ENCODE measurements at regions not wholly inside any gene's neighbourhood (a gene's known extent, or its start where the extent isn't known, plus 50 kb on each side); places are given as distances from the start of the nearest gene placed in this dataset.

DNA sequence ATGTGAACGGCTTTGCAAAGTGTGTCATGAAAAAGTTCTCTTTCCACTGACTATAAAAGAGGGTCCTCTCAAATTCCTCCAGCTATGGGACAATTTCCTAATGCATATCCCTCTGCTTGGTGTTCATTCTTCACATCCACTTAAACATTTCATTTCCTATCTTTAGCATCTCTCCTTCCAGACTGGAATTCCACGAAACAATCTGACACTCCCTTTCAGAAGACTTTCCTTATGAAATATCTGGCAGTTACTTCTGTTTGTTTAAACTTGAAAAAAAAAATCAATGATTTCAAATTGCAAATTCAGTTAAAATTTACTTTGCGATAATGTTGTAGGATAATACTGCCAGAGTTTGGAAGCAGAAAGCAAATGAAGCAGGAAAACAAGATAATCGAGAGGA, 105.8 kb upstream of the SELENOK start:
- Histone ChIP-seq H3F3A (ENCODE audit: low read depth) (no peaks in the 10 kb centered on the region), H3K36me3 (no peaks in the 10 kb centered on the region), H3K9ac (no peak overlapping the region), H3K27me3 (no peaks in the 10 kb centered on the region), H3K4me1 (no peaks in the 10 kb centered on the region), H3K27ac (no peak overlapping the region), H3K4me3 (no peak overlapping the region), H3K4me2 (no peak overlapping the region), H4K20me1 (ENCODE audit: low read depth) (no peaks in the 10 kb centered on the region), H3K79me2 (ENCODE audit: low read depth) (no peaks in the 10 kb centered on the region), H2AFZ (replicated peaks) (no peak overlapping the region), H3K9me3 (ENCODE audit: low read depth) (no peaks in the 10 kb centered on the region)
- no peak for DNase-seq (ENCODE audit: low spot score)
- Mint-ChIP-seq H3K27me3 (ENCODE audit: insufficient read depth, low read depth) (peaks cover 2% of the 10 kb centered on the region), H3K9me3 (no peaks in the 10 kb centered on the region), H3K27ac (no peak overlapping the region), H3K36me3 (no peaks in the 10 kb centered on the region), H3K4me1 (no peaks in the 10 kb centered on the region), H3K4me3 (no peak overlapping the region)
- TF ChIP-seq EZH2phosphoT487 (IDR thresholded peaks at IDR 0.05), result no peak
- no peak for TF ChIP-seq CTCF (IDR thresholded peaks at IDR 0.05)
- no peak for TF ChIP-seq EZH2 (IDR thresholded peaks at IDR 0.05)

DNA sequence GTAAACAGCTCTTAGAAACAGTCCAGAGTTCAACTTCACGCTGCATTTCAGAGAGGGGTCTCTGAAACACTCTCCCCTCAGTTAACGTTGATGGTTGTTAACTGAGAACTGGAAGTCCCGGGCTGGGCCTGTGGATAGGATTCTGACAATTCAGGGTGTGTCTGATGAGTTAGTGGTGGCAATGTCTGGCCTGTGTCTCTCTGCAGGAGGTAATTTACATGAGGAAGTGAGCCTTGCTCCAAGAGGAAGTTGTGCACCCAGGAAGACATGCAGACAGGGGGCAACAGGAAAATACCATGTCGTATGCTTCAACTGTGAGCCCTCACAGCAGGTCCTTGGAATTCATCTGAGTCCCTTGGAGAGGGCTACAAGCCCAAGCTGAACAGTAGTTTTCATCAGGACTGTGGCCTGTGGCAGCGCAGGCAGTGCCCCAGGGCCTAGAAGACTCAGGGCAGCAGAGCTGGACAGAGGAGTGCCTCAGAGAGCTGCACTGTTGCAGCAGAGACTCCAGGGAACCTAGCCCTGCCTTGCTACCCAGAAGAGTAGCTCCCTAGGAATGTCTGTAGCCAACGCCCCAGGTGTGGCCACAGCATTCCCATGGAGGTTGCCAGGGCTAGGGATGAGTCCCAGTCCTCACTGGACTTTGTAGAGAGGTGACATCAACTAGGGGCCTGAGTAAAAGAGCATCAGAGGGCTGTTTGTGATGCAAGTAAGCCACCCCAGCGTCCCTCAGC, 104.6 kb upstream of the SELENOK start:
- H3K27ac Mint-ChIP-seq, result no peak overlapping the region
- no peak for DNase-seq (ENCODE audit: low spot score)
- Histone ChIP-seq H3K27ac (no peak overlapping the region), H2AFZ (replicated peaks) (no peak overlapping the region), H3K9me3 (ENCODE audit: low read depth) (no peaks in the 10 kb centered on the region), H3K4me3 (no peak overlapping the region), H4K20me1 (ENCODE audit: low read depth) (no peaks in the 10 kb centered on the region), H3K27me3 (no peaks in the 10 kb centered on the region), H3K79me2 (ENCODE audit: low read depth) (no peaks in the 10 kb centered on the region), H3K4me2 (no peak overlapping the region), H3F3A (ENCODE audit: low read depth) (no peaks in the 10 kb centered on the region), H3K4me1 (no peaks in the 10 kb centered on the region), H3K36me3 (no peaks in the 10 kb centered on the region), H3K9ac (no peak overlapping the region)
- H3K27me3 Mint-ChIP-seq (ENCODE audit: insufficient read depth, low read depth), result peaks cover 2% of the 10 kb centered on the region
- H3K4me3 Mint-ChIP-seq, result no peak overlapping the region
- H3K36me3 Mint-ChIP-seq, result no peaks in the 10 kb centered on the region
- TF ChIP-seq EZH2 (IDR thresholded peaks at IDR 0.05) (no peak), EZH2phosphoT487 (IDR thresholded peaks at IDR 0.05) (no peak), CTCF (IDR thresholded peaks at IDR 0.05) (no peak)
- H3K4me1 Mint-ChIP-seq, result no peaks in the 10 kb centered on the region
- peaks cover 2% of the 10 kb centered on the region for H3K9me3 Mint-ChIP-seq

DNA sequence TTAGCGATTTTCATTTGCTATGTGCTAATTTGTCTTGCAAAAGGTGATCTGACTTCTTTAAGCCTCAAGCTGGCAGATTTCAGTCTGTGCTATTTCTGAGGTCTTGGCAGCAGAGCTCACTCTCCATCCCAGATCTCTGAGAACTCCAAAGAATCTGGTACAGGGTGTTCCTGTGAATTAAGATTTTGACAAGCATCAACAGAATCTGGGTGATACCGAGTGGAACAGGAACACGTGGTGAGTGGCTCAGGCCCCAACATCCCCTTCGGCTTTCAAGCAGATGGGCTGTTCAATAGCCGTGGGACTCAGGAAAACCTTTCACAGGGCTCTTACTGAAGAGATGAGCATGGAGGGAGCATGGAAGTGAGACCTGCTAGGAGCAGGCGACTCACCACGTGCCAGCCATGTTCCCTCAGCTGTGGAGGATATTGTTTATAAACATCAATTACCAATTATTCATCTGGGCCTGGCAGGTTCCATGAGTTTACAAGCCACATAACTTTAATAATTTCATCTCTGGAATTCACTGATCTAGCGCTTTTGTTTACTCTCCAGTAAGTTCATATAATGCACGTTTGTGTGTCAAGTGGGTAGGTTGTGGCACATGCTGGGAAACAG, 103.4 kb upstream of the SELENOK start:
- TF ChIP-seq EZH2 (IDR thresholded peaks at IDR 0.05) (no peak), CTCF (IDR thresholded peaks at IDR 0.05) (no peak), EZH2phosphoT487 (IDR thresholded peaks at IDR 0.05) (no peak)
- Histone ChIP-seq H3K27ac (no peak overlapping the region), H3F3A (ENCODE audit: low read depth) (no peaks in the 10 kb centered on the region), H4K20me1 (ENCODE audit: low read depth) (no peaks in the 10 kb centered on the region), H3K36me3 (no peaks in the 10 kb centered on the region), H3K9me3 (ENCODE audit: low read depth) (no peaks in the 10 kb centered on the region), H3K9ac (no peak overlapping the region), H3K4me2 (no peak overlapping the region), H3K27me3 (no peaks in the 10 kb centered on the region), H3K4me1 (no peaks in the 10 kb centered on the region), H2AFZ (replicated peaks) (no peak overlapping the region), H3K4me3 (no peak overlapping the region), H3K79me2 (ENCODE audit: low read depth) (no peaks in the 10 kb centered on the region)
- H3K27ac Mint-ChIP-seq, result no peak overlapping the region
- DNase-seq (ENCODE audit: low spot score), result no peak
- no peaks in the 10 kb centered on the region for H3K36me3 Mint-ChIP-seq
- H3K9me3 Mint-ChIP-seq, result peaks cover 2% of the 10 kb centered on the region
- H3K4me1 Mint-ChIP-seq, result no peaks in the 10 kb centered on the region
- H3K27me3 Mint-ChIP-seq (ENCODE audit: insufficient read depth, low read depth), result peaks cover 2% of the 10 kb centered on the region
- H3K4me3 Mint-ChIP-seq, result no peak overlapping the region
